IPS-18a (cell line): ENCODE measurements at regions not wholly inside any gene's neighbourhood (a gene's known extent, or its start where the extent isn't known, plus 50 kb on each side); places are given as distances from the start of the nearest gene placed in this dataset.

Source experiments
- H3K27ac ChIP-seq: one replicate; pipeline ENCODE4 v1.5.1; 2013; ENCODE audit warnings: low read length
- H3K27me3 ChIP-seq: one replicate; pipeline ENCODE4 v1.6.1; 2013; ENCODE audit warnings: mild to moderate bottlenecking, low read length; ENCODE audit not compliant: control insufficient read depth, insufficient read depth
- H3K36me3 ChIP-seq: one replicate; pipeline ENCODE4 v1.6.1; 2013; ENCODE audit warnings: low read depth, low read length; ENCODE audit not compliant: control insufficient read depth
- H3K4me1 ChIP-seq: one replicate; pipeline ENCODE4 v1.6.1; 2013; ENCODE audit warnings: low read depth, low read length; ENCODE audit not compliant: control insufficient read depth
- H3K4me3 ChIP-seq: one replicate; pipeline ENCODE4 v1.5.1; 2013; ENCODE audit warnings: low read length
- H3K9ac ChIP-seq: one replicate; pipeline ENCODE4 v1.6.1; 2013; ENCODE audit warnings: mild to moderate bottlenecking, low read length, moderate library complexity
- H3K9me3 ChIP-seq: one replicate; pipeline ENCODE4 v1.6.1; 2013; ENCODE audit warnings: low read depth, low read length; ENCODE audit not compliant: control insufficient read depth

DNA sequence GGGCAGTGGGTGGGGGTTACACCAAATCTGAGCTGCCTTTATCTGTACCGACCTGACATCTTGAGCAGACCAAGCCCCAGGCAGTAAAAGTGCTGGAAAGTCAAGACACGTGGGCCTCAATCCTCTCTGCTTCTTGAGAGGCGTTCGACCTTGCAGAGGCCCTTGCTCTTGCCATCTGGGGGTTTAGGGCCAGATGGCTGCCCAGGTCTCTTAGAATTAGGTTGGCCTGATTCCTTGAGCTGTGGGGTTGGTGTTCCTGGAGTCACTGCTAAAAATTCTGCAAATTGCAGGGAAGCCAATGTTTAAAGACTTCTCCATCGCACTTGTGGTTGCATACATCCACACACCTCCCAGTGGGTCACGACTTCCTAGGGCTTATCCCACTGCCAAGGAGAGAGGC is 238.2 kb upstream of the ASIC2 start:
- Histone ChIP-seq H3K36me3 (no peaks in the 10 kb centered on the region), H3K9ac (no peak overlapping the region), H3K27me3 (no peaks in the 10 kb centered on the region), H3K27ac (no peak overlapping the region), H3K4me3 (no peak overlapping the region), H3K4me1 (peaks cover 3% of the 10 kb centered on the region), H3K9me3 (peaks cover 3% of the 10 kb centered on the region)

DNA sequence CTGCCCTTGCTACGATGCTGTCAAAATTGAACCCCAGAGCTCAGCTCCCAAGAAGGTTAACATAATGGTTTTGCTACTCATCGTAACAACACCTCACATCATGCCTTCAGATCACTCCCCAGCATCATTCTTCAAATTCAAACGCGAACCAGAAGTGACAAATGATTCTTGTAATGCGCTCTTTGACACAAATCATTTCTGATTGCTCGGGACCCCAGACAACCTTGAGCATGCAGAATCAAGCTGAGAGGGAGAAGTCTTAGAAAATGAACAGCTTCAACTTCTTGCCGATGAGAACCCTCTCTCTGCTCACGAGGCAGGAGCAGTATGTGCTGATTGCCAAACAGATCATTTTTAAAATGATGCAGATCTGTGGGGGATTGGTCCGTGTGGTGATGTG is 241.0 kb upstream of the ASIC2 start:
- Histone ChIP-seq H3K9me3 (no peaks in the 10 kb centered on the region), H3K9ac (no peak overlapping the region), H3K4me3 (no peak overlapping the region), H3K36me3 (no peaks in the 10 kb centered on the region), H3K27me3 (no peaks in the 10 kb centered on the region), H3K27ac (no peak overlapping the region), H3K4me1 (peaks cover 3% of the 10 kb centered on the region)

DNA sequence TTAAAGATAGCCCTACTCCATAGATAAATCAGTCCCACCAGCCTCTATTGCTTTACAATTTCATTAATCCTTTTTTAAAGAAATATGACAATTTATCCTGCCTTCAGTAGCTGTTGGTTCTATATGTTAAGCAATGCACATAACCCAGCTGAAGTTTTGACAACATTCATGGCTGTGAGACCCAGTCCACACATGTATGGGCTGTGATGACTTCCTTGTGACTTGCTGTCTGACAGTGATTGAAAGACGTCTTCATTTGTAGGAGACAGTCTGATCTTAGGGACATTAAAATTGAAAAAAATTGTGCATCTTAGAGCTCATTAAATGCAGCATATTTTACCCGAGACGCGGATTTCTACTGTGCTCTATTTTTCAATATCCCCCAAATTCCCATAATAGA is 252.0 kb upstream of the ASIC2 start:
- H3K27ac ChIP-seq, result no peak overlapping the region
- no peak overlapping the region for H3K4me3 ChIP-seq
- H3K9me3 ChIP-seq, result no peaks in the 10 kb centered on the region
- H3K9ac ChIP-seq, result no peak overlapping the region
- H3K4me1 ChIP-seq, result no peaks in the 10 kb centered on the region
- no peaks in the 10 kb centered on the region for H3K36me3 ChIP-seq
- no peaks in the 10 kb centered on the region for H3K27me3 ChIP-seq

DNA sequence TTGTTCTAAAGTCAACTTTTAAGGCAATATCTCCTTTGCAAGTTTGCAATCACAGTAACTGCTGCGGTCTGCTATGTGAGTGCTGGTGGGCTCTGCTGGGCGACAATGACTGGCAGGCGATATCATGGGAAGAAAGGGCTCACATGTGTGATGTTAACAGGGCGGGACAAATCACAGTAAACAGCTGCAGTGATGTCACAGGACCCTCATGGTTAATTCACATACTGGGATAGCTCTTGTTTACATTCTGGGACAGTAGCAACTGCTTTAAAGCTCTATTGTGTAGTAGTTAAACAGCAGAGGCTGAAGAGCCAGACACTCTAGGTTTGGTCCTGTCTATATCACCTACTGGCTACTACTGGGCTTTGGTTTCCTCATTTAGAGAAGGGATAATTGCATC is 257.2 kb upstream of the ASIC2 start:
- H3K4me1 ChIP-seq, result peaks cover 8% of the 10 kb centered on the region
- no peaks in the 10 kb centered on the region for H3K27me3 ChIP-seq
- no peak overlapping the region for H3K9ac ChIP-seq
- no peak overlapping the region for H3K4me3 ChIP-seq
- H3K36me3 ChIP-seq, result no peaks in the 10 kb centered on the region
- no peak overlapping the region for H3K27ac ChIP-seq
- no peaks in the 10 kb centered on the region for H3K9me3 ChIP-seq

DNA sequence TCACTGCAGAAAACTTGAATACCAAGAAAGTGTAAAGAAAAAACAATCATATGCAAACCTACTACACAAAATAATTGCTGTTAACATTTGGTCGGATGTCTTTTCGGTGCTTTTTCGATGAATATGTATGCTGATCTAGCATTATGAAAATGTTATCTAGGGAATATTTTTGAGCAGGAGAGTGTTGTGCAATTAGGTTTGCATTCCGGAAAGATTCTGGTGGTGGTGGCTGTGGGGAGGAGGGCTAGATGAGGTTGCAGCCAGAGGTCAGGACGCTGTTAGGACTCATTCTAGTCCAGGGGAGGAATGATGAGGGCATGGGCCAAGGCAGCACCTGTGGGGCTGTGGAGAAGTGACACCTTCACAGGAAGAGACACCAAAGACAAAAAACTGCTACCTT is 258.0 kb upstream of the ASIC2 start:
- no peak overlapping the region for H3K4me3 ChIP-seq
- no peak overlapping the region for H3K9ac ChIP-seq
- H3K4me1 ChIP-seq, result peaks cover 8% of the 10 kb centered on the region
- H3K36me3 ChIP-seq, result no peaks in the 10 kb centered on the region
- H3K27me3 ChIP-seq, result no peaks in the 10 kb centered on the region
- H3K9me3 ChIP-seq, result no peaks in the 10 kb centered on the region
- H3K27ac ChIP-seq, result no peak overlapping the region

DNA sequence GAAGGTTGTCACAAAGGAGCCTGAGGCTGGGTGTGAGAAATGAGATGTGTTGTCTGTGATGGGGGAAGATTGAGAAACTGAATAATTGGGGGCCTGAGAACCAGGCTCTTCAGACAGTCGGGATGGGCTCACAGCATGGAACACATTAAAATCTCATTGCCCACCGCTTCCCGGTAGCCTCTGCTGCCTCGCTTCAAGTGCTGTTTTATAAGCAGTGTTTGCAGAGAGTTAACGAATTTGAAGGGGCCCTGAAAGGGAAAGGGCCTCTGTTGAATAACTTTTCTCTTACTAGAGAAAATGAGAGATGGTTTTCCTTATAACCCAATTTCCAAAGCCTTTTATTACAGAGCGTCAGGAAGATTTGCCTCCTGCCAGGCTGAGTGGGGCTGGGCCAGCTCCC is 258.8 kb upstream of the ASIC2 start:
- no peak overlapping the region for H3K9ac ChIP-seq
- no peaks in the 10 kb centered on the region for H3K36me3 ChIP-seq
- H3K4me1 ChIP-seq, result peaks cover 8% of the 10 kb centered on the region
- H3K27me3 ChIP-seq, result no peaks in the 10 kb centered on the region
- H3K9me3 ChIP-seq, result no peaks in the 10 kb centered on the region
- no peak overlapping the region for H3K4me3 ChIP-seq
- H3K27ac ChIP-seq, result no peak overlapping the region

DNA sequence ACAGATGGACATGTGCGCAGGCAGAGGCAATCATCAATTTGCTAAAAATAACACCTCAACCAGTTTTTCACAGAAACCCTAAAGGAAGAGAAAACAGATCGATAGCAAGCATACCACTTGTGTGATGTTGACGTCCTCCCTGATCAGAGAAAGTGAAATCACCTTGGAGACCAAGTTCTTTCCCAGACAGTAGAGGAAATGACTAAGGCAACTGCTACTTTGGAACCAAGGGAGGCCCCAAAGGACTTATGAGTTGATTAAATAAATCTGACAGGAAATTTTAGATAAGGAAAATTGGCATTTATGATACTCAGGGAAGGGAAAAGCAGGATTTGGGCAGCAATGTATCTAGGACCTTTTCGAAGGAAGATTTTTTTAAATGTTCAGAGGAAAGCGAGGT is 267.1 kb upstream of the ASIC2 start:
- Histone ChIP-seq H3K27me3 (no peaks in the 10 kb centered on the region), H3K9me3 (no peaks in the 10 kb centered on the region), H3K9ac (no peak overlapping the region), H3K4me3 (no peak overlapping the region), H3K4me1 (no peaks in the 10 kb centered on the region), H3K36me3 (no peaks in the 10 kb centered on the region), H3K27ac (no peak overlapping the region)

DNA sequence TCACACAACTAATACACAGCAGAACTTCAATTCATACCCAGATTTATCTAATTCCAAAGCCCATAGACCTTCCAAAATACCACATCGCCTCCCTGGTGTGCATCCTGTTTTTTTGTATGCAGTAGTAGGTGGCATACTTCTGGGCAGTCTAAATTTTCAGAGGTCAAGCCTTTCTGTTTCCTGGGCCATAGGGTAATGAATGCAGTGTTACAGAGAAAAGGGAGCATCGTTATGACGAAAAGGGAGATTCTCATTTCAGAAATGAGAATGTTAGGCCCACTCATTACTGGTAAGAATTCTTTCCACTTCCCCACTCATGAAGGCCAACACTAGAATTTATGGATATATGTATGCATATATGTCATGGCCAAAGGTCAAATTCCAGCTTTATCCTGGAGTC is 267.8 kb upstream of the ASIC2 start:
- Histone ChIP-seq H3K4me1 (no peaks in the 10 kb centered on the region), H3K4me3 (no peak overlapping the region), H3K27ac (no peak overlapping the region), H3K9ac (no peak overlapping the region), H3K36me3 (no peaks in the 10 kb centered on the region), H3K27me3 (no peaks in the 10 kb centered on the region), H3K9me3 (no peaks in the 10 kb centered on the region)

DNA sequence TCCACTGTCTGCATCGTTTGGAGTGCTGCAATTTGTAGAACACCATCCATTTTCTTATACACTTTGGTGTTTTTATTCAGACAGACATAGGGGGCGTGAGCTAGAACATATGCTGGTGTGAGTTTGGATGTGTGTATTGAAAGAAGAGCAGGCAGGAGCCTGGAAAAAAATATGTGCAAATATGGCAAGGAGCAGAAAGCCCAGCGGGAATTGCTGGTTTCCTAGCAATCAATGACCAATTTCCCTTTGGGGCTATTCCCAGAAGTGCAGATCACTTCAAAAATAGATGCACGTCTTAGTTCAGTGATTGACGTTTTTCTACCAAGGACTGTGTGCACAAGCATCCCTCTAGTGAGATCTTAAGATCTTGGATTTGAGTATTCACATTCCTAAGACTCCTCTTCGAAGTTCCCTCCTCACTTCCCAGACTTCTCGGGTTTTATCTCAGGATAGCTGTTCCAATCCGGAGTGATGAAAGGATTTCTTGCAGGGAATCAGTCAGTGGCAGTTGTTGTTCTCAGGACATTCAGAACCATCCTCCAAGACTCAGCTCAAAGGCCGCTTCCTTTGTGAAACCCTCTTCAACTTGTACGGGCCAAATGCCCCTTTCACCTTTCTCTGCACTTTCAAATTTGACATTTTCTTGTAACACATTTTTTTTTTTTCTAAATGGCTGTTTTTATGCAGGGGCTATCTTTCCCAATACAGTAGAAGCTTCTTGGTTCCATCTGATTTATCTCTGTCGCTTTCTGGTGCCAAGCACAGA is 268.7 kb upstream of the ASIC2 start:
- H3K4me1 ChIP-seq, result no peaks in the 10 kb centered on the region

DNA sequence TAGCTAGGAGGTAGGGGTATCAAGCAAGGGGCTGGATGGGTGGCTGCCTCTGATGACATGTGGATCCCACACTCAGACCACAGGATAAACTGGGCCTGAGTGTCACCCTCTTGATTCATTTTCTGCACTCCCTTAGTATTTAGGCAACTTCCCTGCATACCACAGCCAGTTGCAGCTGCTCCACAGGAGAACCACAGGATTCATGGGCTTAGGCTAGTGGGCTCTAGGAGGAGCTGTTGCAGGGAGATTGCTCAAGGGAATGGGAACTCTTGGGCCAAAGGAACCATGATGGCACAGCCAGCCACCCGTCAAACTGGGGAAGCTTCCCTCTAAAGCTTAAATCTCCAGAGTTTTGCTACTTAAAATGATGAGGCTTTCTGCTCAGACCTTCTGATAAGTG is 269.7 kb upstream of the ASIC2 start:
- H3K27me3 ChIP-seq, result no peaks in the 10 kb centered on the region
- no peak overlapping the region for H3K27ac ChIP-seq
- no peak overlapping the region for H3K9ac ChIP-seq
- no peaks in the 10 kb centered on the region for H3K9me3 ChIP-seq
- no peaks in the 10 kb centered on the region for H3K36me3 ChIP-seq
- H3K4me1 ChIP-seq, result no peaks in the 10 kb centered on the region
- no peak overlapping the region for H3K4me3 ChIP-seq

More for the DNA sequence above, 268.7 kb upstream of the ASIC2 start:
- Histone ChIP-seq H3K27ac (no peak overlapping the region), H3K9ac (no peak overlapping the region), H3K36me3 (no peaks in the 10 kb centered on the region), H3K9me3 (no peaks in the 10 kb centered on the region), H3K27me3 (no peaks in the 10 kb centered on the region), H3K4me3 (no peak overlapping the region)

DNA sequence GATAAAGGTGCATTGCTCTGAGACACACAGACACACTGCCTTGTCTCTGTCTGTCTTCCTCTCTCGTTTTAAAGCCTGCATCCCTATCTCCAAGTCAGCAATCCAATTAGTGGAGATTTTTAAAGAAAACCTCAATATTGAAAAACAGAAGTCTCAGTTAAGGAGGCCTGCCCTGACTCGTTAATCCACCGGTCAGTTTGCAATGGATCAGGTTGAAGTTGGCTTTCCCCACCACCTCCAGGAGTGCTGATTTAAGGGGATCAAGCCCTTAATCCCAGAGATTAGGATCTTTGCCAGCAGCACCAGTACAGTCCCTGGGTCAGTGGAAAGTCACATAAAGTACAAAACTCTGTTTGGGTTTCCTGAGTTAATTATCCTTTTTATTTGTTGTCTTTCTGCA is 271.1 kb upstream of the ASIC2 start:
- Histone ChIP-seq H3K36me3 (no peaks in the 10 kb centered on the region), H3K9me3 (no peaks in the 10 kb centered on the region), H3K9ac (no peak overlapping the region), H3K4me3 (no peak overlapping the region), H3K4me1 (no peaks in the 10 kb centered on the region), H3K27me3 (no peaks in the 10 kb centered on the region), H3K27ac (no peak overlapping the region)

DNA sequence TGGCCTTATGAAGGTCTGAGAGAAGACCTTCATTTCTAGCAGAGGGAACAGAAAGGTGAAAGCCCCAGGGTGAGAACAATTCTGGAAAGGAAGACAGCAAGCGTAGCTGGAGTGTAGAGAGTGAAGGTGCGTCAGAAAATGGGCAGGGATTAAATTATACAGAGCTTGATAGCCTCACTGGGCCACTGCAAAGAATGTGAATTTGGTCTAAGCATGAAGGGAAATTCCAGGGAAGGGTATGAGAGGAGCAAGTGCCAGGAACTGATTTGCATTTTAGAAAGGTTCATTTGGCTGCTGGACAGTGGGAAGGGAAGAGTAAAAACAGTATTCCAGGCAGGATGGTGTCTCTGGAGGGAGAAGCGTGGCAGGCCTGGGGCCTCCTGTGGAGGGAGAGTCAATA is 274.1 kb upstream of the ASIC2 start:
- Histone ChIP-seq H3K4me3 (no peak overlapping the region), H3K27ac (no peak overlapping the region), H3K27me3 (no peaks in the 10 kb centered on the region), H3K9ac (no peak overlapping the region), H3K9me3 (no peaks in the 10 kb centered on the region), H3K36me3 (no peaks in the 10 kb centered on the region), H3K4me1 (no peaks in the 10 kb centered on the region)
